ENCODE measurements at regions not wholly inside any gene's neighbourhood (a gene's known extent, or its start where the extent isn't known, plus 50 kb on each side); places are given as distances from the start of the nearest gene placed in this dataset.

DNA sequence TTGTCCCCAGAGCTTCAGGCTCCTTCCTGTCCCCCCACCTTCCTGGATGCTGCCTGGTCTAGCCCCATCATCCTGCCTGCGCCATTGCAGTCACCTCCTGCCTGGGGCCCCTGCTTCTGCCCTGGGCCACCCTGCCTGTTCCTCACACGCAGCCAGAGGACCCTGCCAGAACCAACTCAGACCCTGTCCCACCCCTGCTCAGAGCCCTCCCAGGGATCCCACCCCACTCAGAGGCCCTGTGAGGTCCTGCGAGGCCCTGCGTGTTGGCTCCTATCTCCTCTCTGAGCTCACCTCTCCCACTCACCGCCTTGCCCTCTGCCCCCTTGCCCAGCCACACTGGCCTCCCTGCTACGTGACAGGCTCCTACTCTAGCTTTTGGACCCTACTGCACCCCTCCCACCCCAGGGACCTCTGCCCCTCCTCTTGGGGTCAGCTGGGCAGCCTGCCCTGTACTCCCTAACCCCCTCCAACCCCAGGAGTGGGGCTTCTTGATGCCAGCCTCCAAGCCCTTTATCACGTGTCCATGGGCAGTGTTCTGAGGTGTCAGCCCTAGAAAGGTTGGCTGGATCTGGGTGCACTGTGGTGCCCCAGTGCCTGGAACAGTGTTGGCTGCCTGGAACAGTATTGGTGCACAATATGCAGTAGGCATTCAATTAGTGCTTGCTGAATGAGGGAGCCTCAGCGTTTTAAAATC is 68.3 kb downstream of the CEBPB start:
- DNase-seq (ENCODE audit: low spot score): no peak

DNA sequence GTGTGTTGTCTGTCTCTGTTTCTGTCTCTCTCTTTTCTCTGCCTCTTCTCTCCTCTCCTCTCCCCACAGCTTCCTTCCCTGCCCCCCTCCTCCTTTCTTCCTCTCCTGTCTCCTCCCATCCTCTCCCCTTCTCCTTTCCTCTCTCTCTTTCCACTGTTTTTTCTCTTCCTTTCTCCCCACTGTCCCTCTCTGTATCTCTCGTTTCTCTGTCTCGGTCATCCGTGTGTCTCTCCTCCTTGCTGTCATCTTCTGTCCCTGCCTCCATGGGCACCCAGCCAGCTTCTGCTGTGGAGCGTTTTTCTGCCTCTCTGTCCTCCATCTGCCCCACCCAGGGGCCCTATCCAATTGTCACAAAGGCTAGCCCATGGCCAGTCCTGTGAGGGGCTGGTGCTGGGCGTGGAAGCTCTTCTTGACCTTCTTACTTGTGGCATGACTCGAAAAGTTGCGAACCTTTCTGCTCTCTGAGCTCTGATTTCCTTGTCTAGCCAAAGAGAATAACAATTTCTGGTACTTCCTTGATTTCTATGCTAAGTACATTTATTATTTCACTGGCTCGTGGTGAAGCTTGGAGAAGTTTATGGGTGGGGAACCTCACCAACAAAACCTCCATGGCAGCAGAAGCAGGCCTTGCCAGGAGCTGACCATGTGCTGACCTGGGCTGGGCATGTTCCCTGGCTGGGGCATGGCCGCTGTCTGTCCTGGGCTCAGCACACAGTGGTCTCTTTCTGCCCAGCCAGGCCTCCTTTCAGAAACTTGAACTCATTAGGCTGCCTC is 69.3 kb downstream of the CEBPB start:
- no peak for DNase-seq (ENCODE audit: low spot score)

- no peak for DNase-seq (ENCODE audit: low spot score)
These were observed 70.0 kb downstream of the CEBPB start for GRCh38 chr20:50260479-50261221.

- no peak for DNase-seq (ENCODE audit: low spot score)
These were observed 71.0 kb downstream of the CEBPB start for GRCh38 chr20:50261471-50262212.

GRCh38 chr20:50263831-50264230 is 73.2 kb downstream of the CEBPB start:
- DNase-seq (ENCODE audit: low spot score): no peak

DNA sequence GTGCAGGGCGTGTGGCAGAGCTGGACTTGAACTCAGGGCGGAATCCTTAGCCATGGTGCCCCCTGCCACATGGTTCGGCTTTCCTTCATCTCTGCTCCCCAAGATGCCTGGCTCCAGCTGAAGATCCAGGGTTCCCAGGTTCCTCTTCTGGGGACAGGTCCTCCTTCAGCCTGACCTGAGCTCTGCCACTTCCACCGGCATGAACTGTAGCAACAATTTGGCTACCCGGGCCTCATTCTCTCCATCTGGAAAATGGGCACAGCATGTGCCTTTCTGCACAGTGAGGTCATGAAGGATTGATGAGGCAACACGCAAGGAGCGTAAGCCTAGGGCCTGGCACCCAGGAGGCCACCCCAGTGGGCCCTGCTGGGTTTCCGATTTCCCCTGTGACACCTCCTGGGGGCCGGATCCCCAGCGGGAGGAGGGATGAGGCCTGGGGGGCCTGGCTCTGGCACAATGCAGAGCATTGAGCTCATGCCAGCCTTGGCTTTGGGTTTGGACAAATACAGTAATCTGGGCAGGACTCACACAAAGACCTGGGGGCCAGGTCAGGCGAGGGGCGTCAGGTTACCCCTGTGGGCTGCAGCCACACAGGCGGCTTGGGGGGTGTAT is 74.0 kb downstream of the CEBPB start:
- no peak for DNase-seq (ENCODE audit: low spot score)

GRCh38 chr20:50265245-50265946 is 74.8 kb downstream of the CEBPB start:
- no peak for DNase-seq (ENCODE audit: low spot score)

DNA sequence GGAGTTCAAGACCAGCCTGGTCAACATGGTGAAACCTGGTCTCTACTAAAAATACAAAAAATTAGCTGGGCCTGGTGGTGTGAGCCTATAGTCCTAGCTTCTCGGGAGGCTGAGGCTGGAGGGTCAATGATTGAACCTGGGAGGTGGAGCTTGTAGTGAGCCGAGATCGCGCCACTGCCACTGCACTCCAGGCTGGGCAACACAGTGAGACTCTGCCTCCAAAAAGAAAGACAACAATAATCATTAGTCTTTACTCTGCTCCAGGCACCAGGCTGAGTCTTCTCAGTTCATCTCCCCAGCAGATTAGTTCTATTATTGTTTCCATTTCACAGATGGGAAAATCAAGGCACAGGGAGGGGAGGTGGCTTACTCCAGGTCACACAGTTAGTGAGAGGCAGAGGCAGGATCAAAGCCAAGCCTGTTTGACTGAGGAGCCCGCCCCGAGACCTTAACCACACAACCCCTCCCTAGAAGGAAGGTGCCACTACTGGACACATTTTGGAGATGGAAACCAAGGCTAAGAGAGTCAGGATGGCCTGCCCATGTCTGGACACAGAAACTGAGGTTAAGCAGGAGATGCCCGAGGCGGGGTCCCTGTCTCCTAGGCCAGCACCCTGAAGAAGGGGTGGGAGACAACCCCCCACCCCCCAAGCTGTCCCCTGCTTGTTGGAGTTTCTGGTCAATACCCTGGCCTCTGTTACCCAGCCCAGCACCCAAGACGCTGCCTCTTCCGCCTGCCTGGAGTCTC is 75.8 kb downstream of the CEBPB start:
- no peak for DNase-seq (ENCODE audit: low spot score)

DNA sequence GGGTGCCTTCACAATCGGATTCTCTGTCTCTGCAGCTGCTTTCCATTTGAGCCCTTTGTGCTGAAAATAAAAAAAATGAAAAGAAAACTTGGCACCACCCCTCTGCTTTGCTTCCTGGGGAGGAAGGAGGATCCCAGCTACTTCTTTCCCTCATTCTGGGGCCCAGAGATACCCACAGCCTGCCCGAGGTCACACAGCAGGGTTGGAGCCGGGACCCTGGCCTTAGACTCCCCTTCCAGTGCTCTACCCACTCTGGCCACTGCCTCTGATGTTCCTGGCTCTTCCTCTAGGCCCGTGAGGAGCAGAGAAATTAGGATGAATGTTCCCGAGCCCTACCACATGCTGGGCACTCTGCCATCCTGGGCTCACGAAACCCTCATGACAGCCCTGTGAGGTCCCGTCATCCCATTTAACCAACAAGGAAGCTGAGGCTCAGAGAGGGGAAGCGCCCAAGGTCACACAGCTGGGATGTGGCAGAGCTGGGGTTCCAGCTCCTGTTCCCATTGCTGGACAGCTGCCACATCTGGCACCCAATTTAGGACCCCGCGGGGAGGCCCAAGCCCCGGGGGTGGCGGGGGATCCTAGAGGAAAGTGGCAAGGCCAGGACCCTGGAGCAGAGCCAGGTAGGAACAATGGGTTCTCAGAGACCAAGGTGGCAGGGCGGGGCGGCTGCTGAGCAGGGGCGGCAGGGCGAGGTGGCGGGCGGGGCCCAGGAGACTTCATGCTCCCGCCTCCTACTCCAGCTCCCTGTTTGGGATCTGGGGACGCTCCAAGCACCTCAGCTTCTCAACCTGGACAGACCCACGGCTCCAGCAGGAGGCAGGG is 76.6 kb downstream of the CEBPB start:
- DNase-seq (ENCODE audit: low spot score): no peak

- DNase-seq (ENCODE audit: low spot score): no peak
These were observed 77.2 kb downstream of the CEBPB start for GRCh38 chr20:50267866-50268219.

DNA sequence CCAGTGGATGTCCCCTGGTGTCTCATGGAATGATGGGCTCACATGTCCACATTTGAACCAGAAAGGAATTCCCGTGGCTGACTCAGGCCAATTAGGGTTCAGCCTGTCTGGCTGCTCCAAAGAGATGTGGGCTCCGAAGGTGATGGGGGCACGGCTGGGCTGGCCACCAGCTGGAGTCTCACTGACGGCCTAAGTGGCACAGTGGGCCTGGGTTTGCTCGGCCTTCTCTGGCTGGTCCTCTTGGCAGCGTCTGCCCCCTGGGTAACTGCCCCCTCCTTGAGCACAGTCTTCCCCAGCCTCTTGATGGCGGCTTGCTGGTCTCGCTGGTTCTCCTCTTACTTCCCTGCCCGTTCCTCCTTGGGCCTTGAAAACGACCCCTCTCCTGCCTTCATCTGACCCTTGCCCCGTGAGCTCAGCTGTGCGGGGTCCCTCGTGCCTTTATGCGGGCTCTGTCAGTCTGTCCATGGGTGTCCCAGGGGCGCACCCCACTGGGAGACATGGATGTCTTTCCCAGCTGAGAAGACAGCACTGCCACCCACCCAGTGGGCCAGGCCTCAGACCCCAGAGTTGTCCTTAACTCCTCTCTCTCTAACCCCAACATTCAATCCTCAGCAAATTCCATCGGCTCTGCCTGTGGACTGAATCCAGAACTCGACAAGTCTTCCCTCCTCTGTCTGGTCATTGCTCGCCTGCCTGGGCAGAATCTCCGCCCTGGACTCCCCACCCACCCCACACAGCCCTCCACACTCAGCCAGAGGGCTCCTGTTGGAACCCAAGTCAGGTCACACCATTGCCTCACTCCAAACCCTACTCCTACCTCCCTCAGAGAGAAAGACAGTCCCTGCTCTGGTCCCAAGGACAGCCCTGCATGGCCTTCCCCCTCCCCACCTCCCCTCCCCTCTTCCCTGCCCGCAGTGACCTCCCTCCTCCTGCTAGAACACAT is 78.7 kb downstream of the CEBPB start:
- no peak for DNase-seq (ENCODE audit: low spot score)

GRCh38 chr20:50270034-50270395 is 79.4 kb downstream of the CEBPB start:
- DNase-seq (ENCODE audit: low spot score): no peak

- DNase-seq (ENCODE audit: low spot score): no peak
These were observed 79.9 kb downstream of the CEBPB start for GRCh38 chr20:50270569-50270968.

DNA sequence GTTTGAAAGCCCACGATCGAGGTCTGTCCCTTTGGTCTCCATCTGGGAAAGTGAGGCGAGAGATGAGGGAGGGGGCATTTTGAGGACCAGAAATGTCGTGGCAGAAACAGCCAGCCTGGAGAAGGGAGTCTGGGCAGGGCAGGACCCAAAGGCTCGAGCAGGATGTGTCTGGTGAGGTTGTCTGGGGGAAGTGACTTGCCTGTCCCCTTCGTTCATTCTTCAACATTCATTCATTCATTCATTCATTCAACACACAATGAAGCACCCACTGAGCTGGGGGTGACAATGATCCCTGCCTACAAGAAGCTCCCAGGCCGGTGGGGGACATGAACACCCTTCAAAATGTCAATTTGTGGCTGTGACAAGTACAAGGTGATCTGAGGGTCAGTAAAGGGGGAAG is 80.5 kb downstream of the CEBPB start:
- no peak for DNase-seq (ENCODE audit: low spot score)

DNA sequence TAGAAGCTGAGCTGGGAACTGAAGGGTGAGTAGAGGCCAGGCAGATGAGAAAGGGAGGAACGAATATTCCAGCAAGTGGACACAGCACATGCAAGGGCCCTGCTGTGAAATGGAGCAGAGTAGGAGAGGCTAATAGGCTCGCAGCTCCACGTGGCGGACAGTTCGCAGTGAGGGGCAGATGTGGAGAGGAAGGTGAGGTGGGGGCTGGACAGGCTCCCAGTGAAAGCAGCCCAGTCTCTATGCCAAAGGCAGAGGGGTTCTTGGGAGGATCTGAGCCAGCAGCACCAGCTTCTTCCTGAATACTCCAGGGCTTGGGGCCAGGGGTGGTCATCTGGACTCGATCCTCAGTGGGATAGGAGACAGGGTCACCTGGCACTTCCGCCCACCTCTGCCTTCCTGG is 81.0 kb downstream of the CEBPB start:
- DNase-seq (ENCODE audit: low spot score): no peak

GRCh38 chr20:50272030-50272723 is 81.5 kb downstream of the CEBPB start:
- no peak for DNase-seq (ENCODE audit: low spot score)

DNA sequence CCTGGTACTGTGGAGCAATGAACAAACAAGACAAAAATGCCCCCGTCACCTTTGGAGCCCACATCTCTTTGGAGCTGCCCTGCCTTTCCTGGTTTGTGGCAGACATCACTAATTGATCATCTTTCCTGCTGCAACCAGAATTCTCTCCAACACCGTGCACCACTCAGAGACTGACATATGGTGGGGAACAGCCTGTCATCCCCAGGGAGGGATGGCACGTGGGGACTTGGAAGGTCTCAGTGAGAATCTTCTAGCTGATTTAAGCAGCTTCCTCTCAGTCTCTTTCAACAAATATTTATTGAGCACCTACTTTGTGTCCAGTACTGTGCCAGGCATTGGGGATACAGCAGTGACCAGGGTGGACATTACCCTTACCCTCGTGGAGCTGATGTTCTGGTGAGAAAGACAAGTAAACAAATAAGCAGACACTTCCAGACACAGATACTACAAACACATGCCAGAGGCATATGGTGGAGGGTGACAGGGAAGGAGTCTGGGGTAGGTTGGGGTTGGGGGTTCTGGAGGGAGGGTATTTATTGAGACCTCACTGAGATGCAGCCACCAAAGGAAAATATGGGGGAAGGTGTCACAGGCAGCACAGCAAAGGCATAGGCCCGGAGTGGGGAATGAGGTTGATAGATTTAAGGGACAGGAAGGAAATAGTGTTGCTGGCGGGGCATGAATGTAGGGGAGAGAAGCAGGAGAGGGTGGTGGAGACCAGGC is 82.3 kb downstream of the CEBPB start:
- DNase-seq (ENCODE audit: low spot score): no peak

Measured in cerebellar cortex (tissue), 1 donor.